HEK293 (cell line): ENCODE measurements at regions not wholly inside any gene's neighbourhood (a gene's known extent, or its start where the extent isn't known, plus 50 kb on each side); places are given as distances from the start of the nearest gene placed in this dataset.

ENCODE experiments used
- PRDM1 ChIP-seq: fragments of 450-650 bp; formaldehyde crosslinking; IDR thresholded peaks from 2 replicates; pipeline ENCODE4; 2016; ENCODE audit warnings: missing biosample characterization, missing genetic modification characterization
- SCRT1 ChIP-seq: fragments of 450-650 bp; formaldehyde crosslinking; IDR thresholded peaks from 2 replicates; pipeline ENCODE4 v1.5.1; 2016; ENCODE audit warnings: missing biosample characterization, missing genetic modification characterization, borderline replicate concordance
- ZNF629 ChIP-seq: fragments of 450-650 bp; formaldehyde crosslinking; IDR thresholded peaks from 2 replicates; pipeline ENCODE4 v1.5.1; 2017; ENCODE audit warnings: missing biosample characterization, missing genetic modification characterization
- TF ChIP-seq, protein P1 (sequence below): fragments of 450-650 bp; formaldehyde crosslinking; IDR thresholded peaks from 2 replicates; pipeline ENCODE4 v1.5.1; 2016; ENCODE audit warnings: missing biosample characterization, missing genetic modification characterization

DNA sequence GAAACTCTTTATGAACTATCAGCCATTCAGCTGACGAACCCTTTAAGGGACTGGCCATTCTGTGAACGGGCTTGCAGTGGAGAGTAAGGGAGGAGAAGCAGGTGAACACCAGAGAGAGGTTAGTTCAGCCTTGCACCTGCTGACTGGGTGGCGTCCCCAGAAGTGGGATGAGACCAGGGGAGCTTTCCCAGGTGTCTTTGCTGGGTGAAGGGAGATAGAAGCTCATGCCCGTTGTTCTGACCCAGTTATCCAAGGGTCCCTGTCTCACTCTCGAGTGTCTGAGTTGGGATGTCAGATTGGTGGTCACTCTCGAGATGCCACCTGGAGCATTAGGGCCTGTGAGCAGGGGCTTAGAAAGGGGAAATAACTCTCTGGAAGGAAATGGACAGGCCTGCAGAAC, 68.7 kb downstream of the MSX2 start:
- TF ChIP-seq ZNF629 (tag by site-specific recombination) (no peak), PRDM1 (no peak), SCRT1 (tag by site-specific recombination) (no peak)
- TF ChIP-seq, protein P1, sequence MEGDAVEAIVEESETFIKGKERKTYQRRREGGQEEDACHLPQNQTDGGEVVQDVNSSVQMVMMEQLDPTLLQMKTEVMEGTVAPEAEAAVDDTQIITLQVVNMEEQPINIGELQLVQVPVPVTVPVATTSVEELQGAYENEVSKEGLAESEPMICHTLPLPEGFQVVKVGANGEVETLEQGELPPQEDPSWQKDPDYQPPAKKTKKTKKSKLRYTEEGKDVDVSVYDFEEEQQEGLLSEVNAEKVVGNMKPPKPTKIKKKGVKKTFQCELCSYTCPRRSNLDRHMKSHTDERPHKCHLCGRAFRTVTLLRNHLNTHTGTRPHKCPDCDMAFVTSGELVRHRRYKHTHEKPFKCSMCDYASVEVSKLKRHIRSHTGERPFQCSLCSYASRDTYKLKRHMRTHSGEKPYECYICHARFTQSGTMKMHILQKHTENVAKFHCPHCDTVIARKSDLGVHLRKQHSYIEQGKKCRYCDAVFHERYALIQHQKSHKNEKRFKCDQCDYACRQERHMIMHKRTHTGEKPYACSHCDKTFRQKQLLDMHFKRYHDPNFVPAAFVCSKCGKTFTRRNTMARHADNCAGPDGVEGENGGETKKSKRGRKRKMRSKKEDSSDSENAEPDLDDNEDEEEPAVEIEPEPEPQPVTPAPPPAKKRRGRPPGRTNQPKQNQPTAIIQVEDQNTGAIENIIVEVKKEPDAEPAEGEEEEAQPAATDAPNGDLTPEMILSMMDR (tag by site-specific recombination): no peak
